GM12874 (cell line): ENCODE measurements at regions not wholly inside any gene's neighbourhood (a gene's known extent, or its start where the extent isn't known, plus 50 kb on each side); places are given as distances from the start of the nearest gene placed in this dataset.

Experiments used
- TF ChIP-seq, protein P1 (sequence below): IDR thresholded peaks from 2 replicates; pipeline ENCODE4 v1.5.1; 2011; ENCODE audit warnings: low read depth, mild to moderate bottlenecking, control low read depth, low read length, moderate library complexity; ENCODE audit not compliant: insufficient read depth

DNA sequence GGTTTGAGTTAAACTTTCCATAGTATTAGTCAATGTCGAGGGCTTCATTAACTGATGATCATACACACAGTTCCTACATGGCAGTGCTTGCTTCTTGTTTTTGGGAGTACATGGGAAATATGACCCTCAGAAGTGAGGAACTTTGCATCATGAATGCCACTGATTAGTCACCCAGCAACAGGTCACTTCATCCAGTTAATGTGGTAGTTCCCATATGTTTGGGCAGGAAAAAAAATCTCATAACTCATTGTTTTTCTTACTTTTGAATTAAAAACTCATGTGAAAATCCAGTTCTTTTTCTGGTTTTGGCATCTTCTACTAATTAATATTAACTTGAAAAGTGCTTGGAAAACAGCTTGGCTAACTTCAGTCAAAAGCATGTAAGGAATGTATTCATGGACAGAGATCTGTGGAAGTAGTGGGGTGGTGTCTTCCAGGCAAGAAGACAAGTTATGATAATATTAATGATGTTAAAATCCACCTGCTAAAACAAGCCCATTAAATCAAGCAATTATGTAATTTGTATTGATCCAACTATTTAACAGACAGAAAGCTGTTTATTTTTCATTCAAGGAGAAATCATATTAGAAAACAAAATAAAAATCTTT, 309.1 kb upstream of the NAV3 start:
- TF ChIP-seq, protein P1, sequence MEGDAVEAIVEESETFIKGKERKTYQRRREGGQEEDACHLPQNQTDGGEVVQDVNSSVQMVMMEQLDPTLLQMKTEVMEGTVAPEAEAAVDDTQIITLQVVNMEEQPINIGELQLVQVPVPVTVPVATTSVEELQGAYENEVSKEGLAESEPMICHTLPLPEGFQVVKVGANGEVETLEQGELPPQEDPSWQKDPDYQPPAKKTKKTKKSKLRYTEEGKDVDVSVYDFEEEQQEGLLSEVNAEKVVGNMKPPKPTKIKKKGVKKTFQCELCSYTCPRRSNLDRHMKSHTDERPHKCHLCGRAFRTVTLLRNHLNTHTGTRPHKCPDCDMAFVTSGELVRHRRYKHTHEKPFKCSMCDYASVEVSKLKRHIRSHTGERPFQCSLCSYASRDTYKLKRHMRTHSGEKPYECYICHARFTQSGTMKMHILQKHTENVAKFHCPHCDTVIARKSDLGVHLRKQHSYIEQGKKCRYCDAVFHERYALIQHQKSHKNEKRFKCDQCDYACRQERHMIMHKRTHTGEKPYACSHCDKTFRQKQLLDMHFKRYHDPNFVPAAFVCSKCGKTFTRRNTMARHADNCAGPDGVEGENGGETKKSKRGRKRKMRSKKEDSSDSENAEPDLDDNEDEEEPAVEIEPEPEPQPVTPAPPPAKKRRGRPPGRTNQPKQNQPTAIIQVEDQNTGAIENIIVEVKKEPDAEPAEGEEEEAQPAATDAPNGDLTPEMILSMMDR, result no peak

DNA sequence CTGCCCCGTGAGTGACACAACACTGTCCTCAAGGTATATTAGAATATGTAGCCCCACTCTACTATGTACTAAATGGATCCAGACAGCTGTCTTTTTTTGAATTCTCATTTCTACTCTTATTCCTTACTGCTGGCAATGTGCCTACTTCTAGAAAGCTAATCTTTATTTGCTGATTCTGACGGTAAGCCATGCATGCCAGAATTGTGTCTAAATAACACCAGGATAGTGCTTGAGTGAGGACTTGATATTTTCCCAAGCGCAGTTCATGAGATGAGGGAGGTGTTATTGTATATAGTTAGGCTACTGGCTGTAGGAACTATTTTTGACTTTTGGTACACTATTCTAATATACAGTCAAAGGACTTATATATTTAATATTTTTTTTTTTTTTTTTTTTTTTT, 316.2 kb upstream of the NAV3 start:
- TF ChIP-seq, protein P1, result no peak

DNA sequence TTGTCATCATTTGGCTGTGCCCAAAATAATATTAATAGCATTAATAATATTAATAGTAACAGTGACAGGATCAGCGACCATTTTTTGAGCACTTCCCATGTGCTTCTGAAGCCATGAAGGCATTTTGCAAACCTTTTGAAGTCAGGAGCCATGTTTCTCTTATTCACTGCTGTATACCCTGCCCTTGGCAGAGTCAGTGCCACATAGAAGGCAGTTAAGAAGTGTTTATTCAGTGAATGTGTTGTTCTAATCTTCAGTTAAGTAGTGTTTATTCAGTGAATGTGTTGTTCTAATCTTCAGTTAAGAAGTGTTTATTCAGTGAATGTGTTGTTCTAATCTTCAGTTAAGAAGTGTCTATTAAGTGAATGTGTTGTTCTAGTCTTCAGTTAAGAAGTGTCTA, 319.7 kb upstream of the NAV3 start:
- TF ChIP-seq, protein P1, result no peak

DNA sequence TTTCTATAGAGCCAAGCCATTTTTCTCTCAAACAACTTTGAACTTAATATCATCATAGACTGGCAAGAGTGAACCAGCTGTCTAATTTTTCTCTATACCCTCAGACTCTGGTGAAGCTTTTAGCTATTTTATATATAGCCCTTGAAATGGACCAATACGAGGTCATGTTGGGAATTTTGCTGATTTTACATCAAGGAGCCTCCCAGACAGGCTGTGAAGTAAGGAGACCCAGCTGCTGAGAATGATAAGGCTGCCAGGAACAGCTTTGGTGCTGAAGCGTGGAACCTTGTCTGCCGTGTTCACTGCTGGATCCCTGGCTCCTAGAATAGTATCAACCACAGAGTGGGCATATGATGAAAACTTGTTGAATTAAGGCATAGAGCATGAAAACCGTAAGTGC, 326.2 kb upstream of the NAV3 start:
- TF ChIP-seq, protein P1, result no peak

DNA sequence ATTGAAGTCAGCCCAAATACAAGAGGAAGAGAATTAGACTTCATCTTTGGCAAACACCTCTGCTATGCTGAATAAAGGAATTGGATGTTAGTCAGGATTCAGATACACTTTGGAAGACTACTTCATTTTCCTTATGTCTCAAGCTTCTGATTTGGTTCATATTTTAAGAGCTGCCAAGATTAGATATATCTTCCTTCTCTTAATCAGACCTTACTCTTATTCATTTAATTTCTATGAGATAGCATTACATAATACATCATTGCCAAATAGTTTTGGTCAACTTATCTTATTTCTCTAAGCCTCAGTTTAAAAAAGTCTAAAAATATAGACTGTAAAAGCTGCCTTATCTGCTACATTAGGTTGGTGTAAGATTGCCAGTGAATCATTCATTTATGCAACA, 330.6 kb upstream of the NAV3 start:
- TF ChIP-seq, protein P1, result no peak

DNA sequence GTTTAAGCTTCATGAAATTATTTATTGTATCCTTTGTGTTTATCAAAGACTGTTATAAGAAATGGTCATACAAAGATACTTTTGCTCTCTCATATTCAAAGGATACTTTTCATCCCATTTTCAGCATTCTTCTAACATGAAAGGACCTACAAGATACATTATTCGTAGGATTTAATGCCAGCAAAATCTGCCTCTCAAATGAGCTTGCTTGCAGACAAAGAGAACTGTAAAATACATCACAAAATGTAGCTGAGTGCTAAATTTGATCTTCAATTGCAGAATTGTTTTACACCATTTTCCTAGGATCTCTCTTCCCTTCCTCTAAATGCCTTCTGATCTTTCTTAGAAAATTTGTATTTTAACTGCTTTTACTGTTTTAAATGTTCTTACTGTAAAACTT, 333.0 kb upstream of the NAV3 start:
- TF ChIP-seq, protein P1, result no peak

DNA sequence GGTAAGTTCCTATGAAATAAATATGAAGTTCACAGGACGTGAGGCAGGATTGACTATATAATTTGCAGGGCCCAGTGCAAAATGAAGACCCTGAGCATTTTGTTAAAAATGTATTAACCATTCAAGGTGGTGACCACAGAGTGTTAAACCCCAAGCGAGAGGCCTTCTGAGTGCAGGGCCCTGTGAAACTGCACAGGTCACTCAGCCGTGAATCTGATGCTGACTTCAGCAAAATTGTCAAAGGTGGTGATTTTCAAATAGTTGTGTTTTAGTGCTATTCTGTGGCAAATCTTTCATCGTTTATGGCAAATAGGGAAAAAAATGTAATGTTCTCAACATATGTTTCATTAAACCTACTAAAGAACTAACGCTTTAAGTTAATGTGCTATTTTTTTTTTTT, 334.0 kb upstream of the NAV3 start:
- TF ChIP-seq, protein P1, result no peak
